ENCODE measurements at regions not wholly inside any gene's neighbourhood (a gene's known extent, or its start where the extent isn't known, plus 50 kb on each side); places are given as distances from the start of the nearest gene placed in this dataset.

- TF ChIP-seq, protein P1, sequence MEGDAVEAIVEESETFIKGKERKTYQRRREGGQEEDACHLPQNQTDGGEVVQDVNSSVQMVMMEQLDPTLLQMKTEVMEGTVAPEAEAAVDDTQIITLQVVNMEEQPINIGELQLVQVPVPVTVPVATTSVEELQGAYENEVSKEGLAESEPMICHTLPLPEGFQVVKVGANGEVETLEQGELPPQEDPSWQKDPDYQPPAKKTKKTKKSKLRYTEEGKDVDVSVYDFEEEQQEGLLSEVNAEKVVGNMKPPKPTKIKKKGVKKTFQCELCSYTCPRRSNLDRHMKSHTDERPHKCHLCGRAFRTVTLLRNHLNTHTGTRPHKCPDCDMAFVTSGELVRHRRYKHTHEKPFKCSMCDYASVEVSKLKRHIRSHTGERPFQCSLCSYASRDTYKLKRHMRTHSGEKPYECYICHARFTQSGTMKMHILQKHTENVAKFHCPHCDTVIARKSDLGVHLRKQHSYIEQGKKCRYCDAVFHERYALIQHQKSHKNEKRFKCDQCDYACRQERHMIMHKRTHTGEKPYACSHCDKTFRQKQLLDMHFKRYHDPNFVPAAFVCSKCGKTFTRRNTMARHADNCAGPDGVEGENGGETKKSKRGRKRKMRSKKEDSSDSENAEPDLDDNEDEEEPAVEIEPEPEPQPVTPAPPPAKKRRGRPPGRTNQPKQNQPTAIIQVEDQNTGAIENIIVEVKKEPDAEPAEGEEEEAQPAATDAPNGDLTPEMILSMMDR (IDR thresholded peaks at IDR 0.05; ENCODE audit: low read depth, low read length, missing control alignments), result no peak
- no peak overlapping the region for H3K4me3 ChIP-seq (ENCODE audit: low read depth, low read length)
- in situ Hi-C loops (cut with HindIII; ENCODE audit: low sequenced_read_pairs), result loop anchor here (5.0 kb wide), 1 partner anchor 45 kb away; no protein-coding TSS in a partner anchor
- peak; percentile 62 for DNase-seq (ENCODE audit: low read depth)
These were observed 89.0 kb upstream of the RBMS1 start for GRCh38 chr2:160582490-160583145.

DNA sequence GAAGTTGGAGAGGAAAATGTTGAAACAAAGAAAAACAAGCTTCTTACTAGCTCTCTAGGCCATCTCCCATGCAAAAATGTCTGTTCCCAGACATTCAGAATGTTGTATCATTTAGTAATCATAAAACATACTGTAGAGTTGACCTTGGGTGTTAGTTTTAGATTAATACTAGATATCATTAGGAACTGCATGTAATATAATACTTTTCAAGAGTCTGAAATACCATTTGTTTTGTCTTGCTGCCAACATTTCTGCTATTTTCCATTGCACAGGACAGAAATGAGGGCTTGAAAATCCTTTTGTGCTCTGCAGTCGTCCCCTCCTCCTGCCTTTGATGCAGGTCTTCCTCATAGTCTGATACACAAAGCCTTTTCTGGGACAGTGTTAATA is 89.5 kb upstream of the RBMS1 start:
- no peak overlapping the region for H3K4me3 ChIP-seq (ENCODE audit: low read depth, low read length)
- in situ Hi-C loops (cut with HindIII; ENCODE audit: low sequenced_read_pairs), result loop anchor here (5.0 kb wide), 1 partner anchor 46 kb away; no protein-coding TSS in a partner anchor
- TF ChIP-seq, protein P1 (IDR thresholded peaks at IDR 0.05; ENCODE audit: low read depth, low read length, missing control alignments), result no peak
- peak; percentile 46 for DNase-seq (ENCODE audit: low read depth)

- in situ Hi-C loops (cut with HindIII; ENCODE audit: low sequenced_read_pairs), result loop anchor here (5.0 kb wide), 1 partner anchor 47 kb away; no protein-coding TSS in a partner anchor
- TF ChIP-seq, protein P1 (IDR thresholded peaks at IDR 0.05; ENCODE audit: low read depth, low read length, missing control alignments), result no peak
- no peak for DNase-seq (ENCODE audit: low read depth)
These were observed 90.4 kb upstream of the RBMS1 start for GRCh38 chr2:160583813-160584537.

DNA sequence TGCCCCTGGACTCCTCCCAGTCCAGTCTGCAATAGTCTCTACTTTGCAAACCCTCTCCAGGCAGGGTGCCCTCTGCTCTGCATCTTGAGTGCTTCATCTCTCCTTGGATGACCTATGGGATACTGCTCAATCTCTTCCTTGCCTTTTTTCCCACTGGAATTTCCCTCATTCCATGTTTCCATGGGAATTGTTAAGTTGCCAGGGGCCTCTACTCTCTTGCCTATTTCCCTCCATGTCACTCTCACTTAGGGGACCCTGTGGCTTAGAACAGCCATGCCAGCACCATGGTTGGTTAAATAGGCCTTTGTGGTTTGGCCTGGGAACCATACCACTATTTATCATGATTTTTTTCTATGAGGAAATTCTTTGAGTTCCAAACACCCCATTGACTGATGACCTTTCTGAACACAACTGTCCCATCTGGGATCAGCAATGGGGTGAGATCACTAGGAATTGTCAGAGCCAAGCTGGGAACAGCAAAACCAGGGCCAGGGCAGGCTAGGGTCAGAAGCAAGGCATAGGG is 91.4 kb upstream of the RBMS1 start:
- TF ChIP-seq, protein P1 (IDR thresholded peaks at IDR 0.05; ENCODE audit: low read depth, low read length, missing control alignments), result no peak
- in situ Hi-C loops (cut with HindIII; ENCODE audit: low sequenced_read_pairs), result loop anchor here (5.0 kb wide), 1 partner anchor 48 kb away; no protein-coding TSS in a partner anchor
- no peak overlapping the region for H3K4me3 ChIP-seq (ENCODE audit: low read depth, low read length)
- no peak for DNase-seq (ENCODE audit: low read depth)

More at GRCh38 chr2:160583813-160584537, 90.4 kb upstream of the RBMS1 start:
- no peak overlapping the region for H3K4me3 ChIP-seq (ENCODE audit: low read depth, low read length)

- no peak for DNase-seq (ENCODE audit: low read depth)
- TF ChIP-seq, protein P1 (IDR thresholded peaks at IDR 0.05; ENCODE audit: low read depth, low read length, missing control alignments), result no peak
- in situ Hi-C loops (cut with HindIII; ENCODE audit: low sequenced_read_pairs), result no loop called here
- H3K4me3 ChIP-seq (ENCODE audit: low read depth, low read length), result no peak overlapping the region
These were observed 97.1 kb upstream of the RBMS1 start for GRCh38 chr2:160590664-160591063.

GRCh38 chr2:160592401-160592800 is 98.8 kb upstream of the RBMS1 start:
- in situ Hi-C loops (cut with HindIII; ENCODE audit: low sequenced_read_pairs), result no loop called here

More at GRCh38 chr2:160592401-160592800, 98.8 kb upstream of the RBMS1 start:
- DNase-seq (ENCODE audit: low read depth), result no peak
- no peak overlapping the region for H3K4me3 ChIP-seq (ENCODE audit: low read depth, low read length)
- TF ChIP-seq, protein P1 (IDR thresholded peaks at IDR 0.05; ENCODE audit: low read depth, low read length, missing control alignments), result no peak

Data from astrocyte of the cerebellum (primary cell).